PC-9 (cell line): ENCODE measurements at regions not wholly inside any gene's neighbourhood (a gene's known extent, or its start where the extent isn't known, plus 50 kb on each side); places are given as distances from the start of the nearest gene placed in this dataset.
A peak's percentile ranks its signal among the peaks of the same experiment; 100 is the strongest.

Source experiments
- BruUV-seq: library from RNA; stranded (reverse); fragments of 400-500 nt; replicated peaks from 2 replicates; lab custom pipeline; 2021; lab: Mats Ljungman, UMichigan
- CTCF ChIA-PET: fragments of 300-600 bp; sonication (Branson Sonifier 250); formaldehyde crosslinking; loops from one replicate; lab custom pipeline; 2022; ENCODE audit warnings: antibody characterized with exemption; lab: Charles Lee
- POLR2A ChIA-PET: fragments of 300-600 bp; sonication (Branson Sonifier 250); formaldehyde crosslinking; loops from one replicate; lab custom pipeline; 2022; ENCODE audit warnings: antibody characterized with exemption; ENCODE audit not compliant: unreplicated experiment; lab: Charles Lee
- DNase-seq, 2 experiments: peaks; one replicate each; pipeline versions ENCODE4 v3.0.0 to v3.0.0-alpha.2; 2015 to 2022; ENCODE audit warnings: mixed read lengths in 1 of 2
- H2AFZ ChIP-seq: fragments of 200-600 bp; sonication (generic); 2 replicates; pipeline ENCODE4 v1.8.1; 2017; ENCODE audit warnings: antibody characterized with exemption
- H3F3A ChIP-seq: fragments of 200-600 bp; sonication (generic); 2 replicates; pipeline ENCODE4 v1.8.1; 2017; ENCODE audit warnings: antibody characterized with exemption, mild to moderate bottlenecking, low read depth; ENCODE audit not compliant: insufficient read depth
- H3K27ac ChIP-seq: fragments of 200-600 bp; sonication (generic); 2 replicates; pipeline ENCODE4 v1.6.1; 2016; ENCODE audit warnings: mixed run types
- H3K27me3 ChIP-seq: fragments of 200-600 bp; sonication (generic); 2 replicates; pipeline ENCODE4 v1.6.1; 2016; ENCODE audit warnings: low read depth, mixed run types; ENCODE audit not compliant: insufficient read depth
- H3K36me3 ChIP-seq: fragments of 200-600 bp; sonication (generic); 2 replicates; pipeline ENCODE4 v1.6.1; 2016; ENCODE audit warnings: low read depth, mixed run types
- H3K4me1 ChIP-seq: fragments of 200-600 bp; sonication (generic); replicated peaks from 2 replicates; pipeline ENCODE4 v1.6.1; 2016; ENCODE audit warnings: mixed run types; ENCODE audit not compliant: insufficient read depth
- H3K4me2 ChIP-seq: fragments of 200-600 bp; sonication (generic); 2 replicates; pipeline ENCODE4 v1.6.1; 2017; ENCODE audit warnings: mixed run types
- H3K4me3 ChIP-seq: fragments of 200-600 bp; sonication (generic); 2 replicates; pipeline ENCODE4 v1.6.1; 2016; ENCODE audit warnings: mixed run types
- H3K79me2 ChIP-seq: fragments of 200-600 bp; sonication (generic); 2 replicates; pipeline ENCODE4 v1.6.1; 2017; ENCODE audit warnings: low read depth, mixed run types
- H3K9me2 ChIP-seq: fragments of 200-600 bp; sonication (generic); 2 replicates; pipeline ENCODE4 v1.8.1; 2017; ENCODE audit warnings: mild to moderate bottlenecking; ENCODE audit not compliant: insufficient read depth
- H3K9me3 ChIP-seq: fragments of 200-600 bp; sonication (generic); 2 replicates; pipeline ENCODE4 v1.8.1; 2016; ENCODE audit warnings: low read depth; ENCODE audit not compliant: insufficient read depth
- H4K20me1 ChIP-seq: fragments of 200-600 bp; sonication (generic); 2 replicates; pipeline ENCODE4 v1.8.1; 2017; ENCODE audit not compliant: insufficient read depth
- CTCF ChIP-seq: fragments of 200-600 bp; sonication (generic); conservative IDR thresholded peaks from 2 replicates; pipeline ENCODE4 v1.6.1; 2017; ENCODE audit warnings: mixed run types, antibody characterized with exemption, mild to moderate bottlenecking, moderate library complexity
- EZH2 ChIP-seq: fragments of 200-600 bp; sonication (generic); IDR thresholded peaks from 2 replicates; pipeline ENCODE4 v1.8.0; 2017; ENCODE audit warnings: antibody characterized with exemption, low read depth
- intact Hi-C: fragments of 100-400 bp; cut with micrococcal nuclease; formaldehyde crosslinking; loops from one replicate; pipeline ENCODE4 v1.10.0; 2022; ENCODE audit not compliant: unreplicated experiment

DNA sequence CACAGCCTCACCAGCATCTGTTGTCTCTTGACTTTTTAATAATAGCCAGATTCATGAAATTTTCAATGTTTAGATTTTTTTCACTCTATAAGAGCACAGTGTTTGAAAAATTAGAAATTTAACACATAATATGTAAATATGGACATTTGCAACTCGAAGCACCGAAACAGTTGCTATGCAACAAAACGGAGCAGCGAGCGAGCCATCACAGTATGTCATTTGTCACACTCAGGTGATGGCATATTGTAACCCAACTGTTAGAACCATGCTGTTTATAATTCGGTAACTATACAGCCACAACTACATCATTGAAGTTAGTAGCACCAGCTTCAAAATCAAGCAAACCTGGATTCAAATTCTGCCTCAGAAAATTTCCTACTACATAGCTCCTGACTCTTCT is 410.8 kb downstream of the NPIPA8 start:
- Histone ChIP-seq H3K36me3 (no peaks in the 10 kb centered on the region), H2AFZ (no peak overlapping the region), H3K9me3 (no peaks in the 10 kb centered on the region), H3K79me2 (no peaks in the 10 kb centered on the region), H3K9me2 (no peaks in the 10 kb centered on the region), H3F3A (no peaks in the 10 kb centered on the region), H3K27me3 (no peaks in the 10 kb centered on the region), H3K27ac (no peak overlapping the region), H3K4me3 (no peak overlapping the region), H3K4me1 (no peaks in the 10 kb centered on the region), H4K20me1 (no peaks in the 10 kb centered on the region), H3K4me2 (no peak overlapping the region)
- TF ChIP-seq CTCF (no peak), EZH2 (no peak)
- ChIA-PET POLR2A (no interaction called here), CTCF (no interaction called here)
- no TSS peak for BruUV-seq
- DNase-seq: no peak
- intact Hi-C loops: no loop called here

GRCh38 chr16:17921357-17921978 is 415.1 kb downstream of the NPIPA8 start:
- no peaks in the 10 kb centered on the region for H3K4me1 ChIP-seq
- peak in 1 of 2 experiments; percentile 19 for DNase-seq
- H2AFZ ChIP-seq: no peak overlapping the region
- H3K9me2 ChIP-seq: no peaks in the 10 kb centered on the region
- H3F3A ChIP-seq: no peaks in the 10 kb centered on the region
- no peaks in the 10 kb centered on the region for H4K20me1 ChIP-seq
- ChIA-PET POLR2A (no interaction called here), CTCF (interaction anchor here (0.7 kb wide), 1 partner anchor 1090 kb away, joined by 3 read pairs; no protein-coding TSS in a partner anchor)
- intact Hi-C loops: no loop called here
- no peak overlapping the region for H3K4me3 ChIP-seq
- H3K27me3 ChIP-seq: no peaks in the 10 kb centered on the region
- H3K4me2 ChIP-seq: no peak overlapping the region
- H3K79me2 ChIP-seq: no peaks in the 10 kb centered on the region
- H3K27ac ChIP-seq: no peak overlapping the region
- TF ChIP-seq CTCF (peak; percentile 65), EZH2 (no peak)
- no TSS peak for BruUV-seq
- no peaks in the 10 kb centered on the region for H3K9me3 ChIP-seq
- H3K36me3 ChIP-seq: no peaks in the 10 kb centered on the region

DNA sequence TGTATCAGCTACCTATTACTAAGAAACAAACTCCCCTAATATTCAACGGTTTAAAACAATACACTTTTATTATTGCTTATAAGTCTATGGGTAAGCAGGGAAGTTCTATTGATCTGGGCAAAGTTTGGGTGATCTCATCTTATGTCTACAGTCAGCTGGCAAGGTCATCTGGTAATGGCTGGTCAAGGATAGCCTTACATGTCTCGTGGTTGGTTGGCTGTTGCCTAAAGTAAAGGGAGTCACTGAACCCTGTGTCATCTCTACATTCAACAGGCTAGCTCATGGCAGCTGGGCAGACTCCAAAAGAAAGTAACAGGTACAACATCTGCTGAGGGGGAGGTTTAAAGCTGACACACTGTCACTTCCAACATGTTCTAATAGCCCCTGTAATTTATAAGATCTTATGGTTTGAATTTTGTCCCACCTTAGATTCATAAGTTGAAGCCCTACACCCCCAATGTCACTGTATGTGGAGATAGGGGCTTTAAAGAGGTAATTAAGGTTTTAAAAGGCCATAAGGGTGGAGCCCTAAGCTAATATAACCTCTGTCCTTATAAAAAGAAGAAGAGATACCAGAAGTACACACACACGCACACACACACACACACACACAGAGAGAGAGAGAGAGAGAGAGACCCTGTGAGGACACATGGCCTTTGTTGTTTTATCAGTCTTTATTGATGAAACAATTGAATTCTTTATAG is 419.1 kb downstream of the NPIPA8 start:
- Histone ChIP-seq H3F3A (no peaks in the 10 kb centered on the region), H3K79me2 (no peaks in the 10 kb centered on the region), H3K36me3 (no peaks in the 10 kb centered on the region), H3K4me3 (no peak overlapping the region), H3K4me1 (no peaks in the 10 kb centered on the region), H2AFZ (no peak overlapping the region), H4K20me1 (no peaks in the 10 kb centered on the region), H3K27me3 (no peaks in the 10 kb centered on the region), H3K9me3 (no peaks in the 10 kb centered on the region), H3K4me2 (no peak overlapping the region), H3K9me2 (no peaks in the 10 kb centered on the region), H3K27ac (no peak overlapping the region)
- intact Hi-C loops: no loop called here
- no peak for DNase-seq
- BruUV-seq: no TSS peak
- CTCF ChIA-PET: no interaction called here
- TF ChIP-seq EZH2: no peak
- no peak for TF ChIP-seq CTCF
- POLR2A ChIA-PET: no interaction called here
